ENCODE measurements at regions not wholly inside any gene's neighbourhood (a gene's known extent, or its start where the extent isn't known, plus 50 kb on each side); places are given as distances from the start of the nearest gene placed in this dataset.

GRCh38 chr9:90559075-90560073 is 83.2 kb downstream of the DIRAS2 start:
- no peak for TF ChIP-seq YY1 (IDR thresholded peaks at IDR 0.05; ENCODE audit: insufficient read depth, insufficient read length)
- TF ChIP-seq ZNF274 (IDR thresholded peaks at IDR 0.05; ENCODE audit: low read depth, low read length), result no peak
